BJ (cell line): ENCODE measurements at regions not wholly inside any gene's neighbourhood (a gene's known extent, or its start where the extent isn't known, plus 50 kb on each side); places are given as distances from the start of the nearest gene placed in this dataset.

ENCODE experiments used
- CTCF ChIA-PET: fragments of 350-600 bp; formaldehyde crosslinking; extraction: SDS; loops from one replicate; lab custom pipeline; 2021; ENCODE audit warnings: antibody characterized with exemption, inconsistent platforms; lab: Yijun Ruan, JAX
- POLR2A ChIA-PET: fragments of 300-600 bp; sonication (Branson Sonifier 250); formaldehyde crosslinking; extraction: SDS; loops from one replicate; lab custom pipeline; 2021; ENCODE audit warnings: antibody characterized with exemption; lab: Charles Lee
- DNase-seq: peaks from one replicate; pipeline ENCODE4 v3.0.0-alpha.2; 2011; ENCODE audit warnings: low read depth
- H3K27me3 ChIP-seq: 2 replicates; pipeline ENCODE4 v1.6.0; 2011; ENCODE audit warnings: low read length; ENCODE audit not compliant: control insufficient read depth, insufficient read depth
- H3K36me3 ChIP-seq: 2 replicates; pipeline ENCODE4 v1.5.1; 2011; ENCODE audit warnings: low read length; ENCODE audit not compliant: control insufficient read depth, insufficient read depth
- H3K4me3 ChIP-seq: 2 replicates; pipeline ENCODE4 v1.5.1; 2011; ENCODE audit warnings: low read depth, mild to moderate bottlenecking, control low read depth, low read length
- CTCF ChIP-seq: IDR thresholded peaks from 2 replicates; pipeline ENCODE4 v1.5.1; 2011; ENCODE audit warnings: low read depth, mild to moderate bottlenecking, control low read depth, inconsistent platforms, low read length, moderate library complexity; ENCODE audit not compliant: insufficient read depth

- Histone ChIP-seq H3K4me3 (no peak overlapping the region), H3K36me3 (no peaks in the 10 kb centered on the region), H3K27me3 (peaks cover 9% of the 10 kb centered on the region)
- no peak for DNase-seq
- CTCF ChIA-PET, result no interaction called here
- POLR2A ChIA-PET, result no interaction called here
- no peak for TF ChIP-seq CTCF
Measured at GRCh38 chrX:137431693-137432488, 134.0 kb upstream of the ZIC3 start.

DNA sequence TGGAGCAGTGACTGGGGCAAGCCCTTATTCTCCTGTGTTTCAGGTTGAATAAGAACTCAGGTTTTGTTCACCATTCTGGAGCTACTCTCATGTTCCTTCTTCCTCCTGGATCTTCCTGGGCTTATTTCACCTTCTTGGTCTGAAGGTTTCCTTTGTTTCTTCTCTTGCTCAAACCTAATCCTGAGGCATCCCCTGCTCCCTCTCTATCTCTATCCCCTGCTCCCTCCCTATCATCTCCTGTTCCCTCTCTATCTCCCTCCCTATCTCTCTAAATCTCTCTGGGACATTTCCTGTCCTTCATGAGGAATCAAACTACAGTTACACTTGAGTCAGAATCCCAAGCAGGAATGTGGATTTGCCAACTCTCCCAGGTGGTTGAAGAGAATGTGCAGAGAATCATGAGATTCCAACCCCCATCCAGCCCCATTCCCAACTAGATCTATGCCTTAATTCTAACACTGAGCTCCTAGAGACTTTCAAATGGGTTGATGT is 134.9 kb upstream of the ZIC3 start:
- H3K36me3 ChIP-seq, result no peaks in the 10 kb centered on the region
- ChIA-PET CTCF (no interaction called here), POLR2A (no interaction called here)
- no peak overlapping the region for H3K4me3 ChIP-seq
- no peak for DNase-seq
- peaks cover 9% of the 10 kb centered on the region for H3K27me3 ChIP-seq
- TF ChIP-seq CTCF, result no peak

DNA sequence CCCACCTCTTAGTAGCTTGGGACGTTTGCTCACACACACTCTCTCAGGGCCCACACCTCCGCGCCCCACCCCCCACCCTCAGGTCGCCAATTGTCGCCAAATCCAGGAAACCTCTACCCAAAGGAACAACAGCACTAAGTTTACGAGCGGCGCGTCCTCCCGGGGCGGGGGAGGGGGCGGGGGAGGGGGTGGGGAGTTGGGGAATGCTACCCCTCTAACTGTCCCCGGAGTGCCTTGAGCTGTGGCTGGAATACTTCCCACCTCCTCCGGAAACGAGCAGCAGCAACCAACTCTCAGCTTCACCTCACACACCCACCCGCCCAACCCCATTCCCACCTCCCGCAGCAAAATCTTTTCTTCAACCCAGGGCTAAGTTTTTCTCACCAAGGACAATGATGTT is 135.6 kb upstream of the ZIC3 start:
- TF ChIP-seq CTCF, result no peak
- Histone ChIP-seq H3K36me3 (no peaks in the 10 kb centered on the region), H3K27me3 (peaks cover 9% of the 10 kb centered on the region), H3K4me3 (no peak overlapping the region)
- no peak for DNase-seq
- POLR2A ChIA-PET, result no interaction called here
- CTCF ChIA-PET, result no interaction called here

- no peaks in the 10 kb centered on the region for H3K36me3 ChIP-seq
- CTCF ChIA-PET, result no interaction called here
- no peak for DNase-seq
- peak; percentile 13; the same call in 1 of the 2 replicates for TF ChIP-seq CTCF
- peaks cover 9% of the 10 kb centered on the region for H3K27me3 ChIP-seq
- POLR2A ChIA-PET, result no interaction called here
- no peak overlapping the region for H3K4me3 ChIP-seq
Measured at GRCh38 chrX:137428766-137429591, 136.9 kb upstream of the ZIC3 start.

DNA sequence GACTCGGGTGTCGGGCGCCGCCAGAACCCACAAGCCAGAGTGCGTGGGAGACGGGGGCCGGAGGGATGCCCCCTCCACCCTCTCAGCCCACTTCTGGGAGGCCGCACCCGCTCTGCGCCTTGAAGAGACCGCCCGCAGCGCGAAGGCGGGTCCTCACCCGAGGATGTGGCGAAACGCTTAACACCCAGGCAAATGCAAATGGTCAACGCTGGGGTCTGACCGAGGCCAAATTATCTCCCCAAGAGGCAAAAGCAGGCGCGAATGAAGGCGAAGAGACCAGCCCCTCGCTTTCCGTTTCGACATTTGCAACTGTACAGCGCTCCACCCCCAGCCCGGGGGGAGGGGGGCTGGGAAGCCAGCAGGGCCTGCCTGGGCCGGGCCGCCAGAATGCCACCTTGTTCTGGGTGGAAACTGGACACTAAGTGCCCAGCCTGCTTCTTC is 137.7 kb upstream of the ZIC3 start:
- CTCF ChIA-PET, result no interaction called here
- TF ChIP-seq CTCF, result no peak
- H3K4me3 ChIP-seq, result peak overlapping the region; percentile 37
- H3K36me3 ChIP-seq, result no peaks in the 10 kb centered on the region
- no peak for DNase-seq
- POLR2A ChIA-PET, result no interaction called here
- H3K27me3 ChIP-seq, result peaks cover 9% of the 10 kb centered on the region
